ENCODE measurements at regions not wholly inside any gene's neighbourhood (a gene's known extent, or its start where the extent isn't known, plus 50 kb on each side); places are given as distances from the start of the nearest gene placed in this dataset.

- TF ChIP-seq CTCF (IDR thresholded peaks at IDR 0.05; ENCODE audit: insufficient read depth, low read length, poor library complexity, severe bottlenecking) (no peak), EZH2phosphoT487 (conservative IDR thresholded peaks at IDR 0.05; ENCODE audit: low read length) (no peak)
These were observed 121.6 kb upstream of the PUDP start for GRCh38 chrX:7269589-7269988.

Measured in SU-DHL-6 (cell line).